ENCODE measurements at regions not wholly inside any gene's neighbourhood (a gene's known extent, or its start where the extent isn't known, plus 50 kb on each side); places are given as distances from the start of the nearest gene placed in this dataset.
"Not testable (repeated sequence)": the region's sequence is repeated elsewhere in the genome, so short reads cannot be mapped to it uniquely, and the experiment has no call there.

DNA sequence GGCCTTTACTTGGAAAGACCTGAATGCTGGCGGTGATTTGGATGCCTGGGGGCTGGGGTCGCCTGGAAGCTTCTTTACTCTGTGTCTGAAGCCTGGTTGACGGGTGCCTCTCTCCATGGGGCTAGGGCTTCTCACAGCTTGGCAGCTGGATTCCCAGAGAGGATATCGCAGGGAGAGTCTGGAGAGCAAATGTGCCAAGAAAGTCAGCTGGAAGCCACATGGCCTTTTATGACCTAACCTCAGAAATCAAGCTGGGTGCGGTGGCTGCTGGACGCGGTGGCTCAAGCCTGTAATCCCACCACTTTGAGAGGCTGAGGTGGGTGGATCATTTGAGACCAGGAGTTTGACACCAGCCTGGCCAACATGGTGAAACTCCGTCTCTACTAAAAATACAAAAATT lies 147.2 kb upstream of the TRIM73 start:
- not testable (repeated sequence) for TF ChIP-seq POLR2A (IDR thresholded peaks at IDR 0.05; ENCODE audit: low read length); RCOR1 (IDR thresholded peaks at IDR 0.05; ENCODE audit: low read depth, low read length); ZFP36 (IDR thresholded peaks at IDR 0.05; ENCODE audit: borderline replicate concordance, partially characterized antibody); RARB (CRISPR knock-in tag; IDR thresholded peaks at IDR 0.05); EP300 (IDR thresholded peaks at IDR 0.05); SMC3 (IDR thresholded peaks at IDR 0.05); PHF8 (IDR thresholded peaks at IDR 0.05; ENCODE audit: borderline replicate concordance, low read depth); JUN (IDR thresholded peaks at IDR 0.05)
- TF ChIP-seq, protein P1, sequence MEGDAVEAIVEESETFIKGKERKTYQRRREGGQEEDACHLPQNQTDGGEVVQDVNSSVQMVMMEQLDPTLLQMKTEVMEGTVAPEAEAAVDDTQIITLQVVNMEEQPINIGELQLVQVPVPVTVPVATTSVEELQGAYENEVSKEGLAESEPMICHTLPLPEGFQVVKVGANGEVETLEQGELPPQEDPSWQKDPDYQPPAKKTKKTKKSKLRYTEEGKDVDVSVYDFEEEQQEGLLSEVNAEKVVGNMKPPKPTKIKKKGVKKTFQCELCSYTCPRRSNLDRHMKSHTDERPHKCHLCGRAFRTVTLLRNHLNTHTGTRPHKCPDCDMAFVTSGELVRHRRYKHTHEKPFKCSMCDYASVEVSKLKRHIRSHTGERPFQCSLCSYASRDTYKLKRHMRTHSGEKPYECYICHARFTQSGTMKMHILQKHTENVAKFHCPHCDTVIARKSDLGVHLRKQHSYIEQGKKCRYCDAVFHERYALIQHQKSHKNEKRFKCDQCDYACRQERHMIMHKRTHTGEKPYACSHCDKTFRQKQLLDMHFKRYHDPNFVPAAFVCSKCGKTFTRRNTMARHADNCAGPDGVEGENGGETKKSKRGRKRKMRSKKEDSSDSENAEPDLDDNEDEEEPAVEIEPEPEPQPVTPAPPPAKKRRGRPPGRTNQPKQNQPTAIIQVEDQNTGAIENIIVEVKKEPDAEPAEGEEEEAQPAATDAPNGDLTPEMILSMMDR (IDR thresholded peaks at IDR 0.05), result not testable (repeated sequence)
- TF ChIP-seq, protein P2, sequence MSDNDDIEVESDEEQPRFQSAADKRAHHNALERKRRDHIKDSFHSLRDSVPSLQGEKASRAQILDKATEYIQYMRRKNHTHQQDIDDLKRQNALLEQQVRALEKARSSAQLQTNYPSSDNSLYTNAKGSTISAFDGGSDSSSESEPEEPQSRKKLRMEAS (IDR thresholded peaks at IDR 0.05), result not testable (repeated sequence)
- TF ChIP-seq, protein P3, sequence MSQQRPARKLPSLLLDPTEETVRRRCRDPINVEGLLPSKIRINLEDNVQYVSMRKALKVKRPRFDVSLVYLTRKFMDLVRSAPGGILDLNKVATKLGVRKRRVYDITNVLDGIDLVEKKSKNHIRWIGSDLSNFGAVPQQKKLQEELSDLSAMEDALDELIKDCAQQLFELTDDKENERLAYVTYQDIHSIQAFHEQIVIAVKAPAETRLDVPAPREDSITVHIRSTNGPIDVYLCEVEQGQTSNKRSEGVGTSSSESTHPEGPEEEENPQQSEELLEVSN (IDR thresholded peaks at IDR 0.05; ENCODE audit: borderline replicate concordance, low read depth), result not testable (repeated sequence)
- TF ChIP-seq, protein P4, sequence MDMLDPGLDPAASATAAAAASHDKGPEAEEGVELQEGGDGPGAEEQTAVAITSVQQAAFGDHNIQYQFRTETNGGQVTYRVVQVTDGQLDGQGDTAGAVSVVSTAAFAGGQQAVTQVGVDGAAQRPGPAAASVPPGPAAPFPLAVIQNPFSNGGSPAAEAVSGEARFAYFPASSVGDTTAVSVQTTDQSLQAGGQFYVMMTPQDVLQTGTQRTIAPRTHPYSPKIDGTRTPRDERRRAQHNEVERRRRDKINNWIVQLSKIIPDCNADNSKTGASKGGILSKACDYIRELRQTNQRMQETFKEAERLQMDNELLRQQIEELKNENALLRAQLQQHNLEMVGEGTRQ (IDR thresholded peaks at IDR 0.05), result not testable (repeated sequence)

Data from A549 (cell line).